CD8-positive, alpha-beta memory T cell (primary cell): ENCODE measurements at regions not wholly inside any gene's neighbourhood (a gene's known extent, or its start where the extent isn't known, plus 50 kb on each side); places are given as distances from the start of the nearest gene placed in this dataset.
A peak's percentile ranks its signal among the peaks of the same experiment; 100 is the strongest.

Source experiments
- CTCF ChIA-PET: fragments of 350-600 bp; sonication (Branson Sonifier 250); formaldehyde crosslinking; loops from one replicate; lab custom pipeline; 2021; ENCODE audit warnings: antibody characterized with exemption; lab: Charles Lee
- POLR2A ChIA-PET: fragments of 350-600 bp; sonication (Branson Sonifier 250); formaldehyde crosslinking; loops from one replicate; lab custom pipeline; 2021; ENCODE audit warnings: antibody characterized with exemption; lab: Charles Lee
- DNase-seq, 5 donors: peaks; one replicate each; pipeline versions ENCODE4 v3.0.0 to v3.0.0-alpha.2; 2020 to 2022; ENCODE audit warnings: mixed read lengths in 1 of 5
- H3K27ac ChIP-seq: one replicate; pipeline ENCODE4 v1.7.0; 2013; ENCODE audit warnings: low read depth, mild to moderate bottlenecking, low read length, moderate library complexity
- H3K27me3 ChIP-seq: 2 replicates; pipeline ENCODE4 v1.7.0; 2013; ENCODE audit warnings: low read length, mild to moderate bottlenecking; ENCODE audit not compliant: insufficient read depth, poor library complexity, severe bottlenecking
- H3K36me3 ChIP-seq: 2 replicates; pipeline ENCODE4 v1.7.0; 2013; ENCODE audit warnings: mild to moderate bottlenecking, low read length, moderate library complexity; ENCODE audit not compliant: insufficient read depth
- H3K4me1 ChIP-seq: 2 replicates; pipeline ENCODE4 v1.7.0; 2013; ENCODE audit warnings: mild to moderate bottlenecking, low read length, moderate library complexity; ENCODE audit not compliant: insufficient read depth
- H3K4me3 ChIP-seq: 2 replicates; pipeline ENCODE4 v1.7.0; 2013; ENCODE audit warnings: mild to moderate bottlenecking, low read length
- H3K9me3 ChIP-seq: 2 replicates; pipeline ENCODE4 v1.7.0; 2013; ENCODE audit warnings: mild to moderate bottlenecking, low read length
- H3K27ac Mint-ChIP-seq, 8 donors: one replicate each; pipeline ENCODE4 v1.8.0; 2020 to 2021; ENCODE audit warnings: mixed read lengths in 8 of 8, mild to moderate bottlenecking in 6 of 8, inconsistent platforms in 3 of 8, moderate library complexity in 3 of 8
- H3K27me3 Mint-ChIP-seq, 2 donors: one replicate each; pipeline ENCODE4 v1.8.0; 2020 to 2021; ENCODE audit warnings: mixed read lengths in 2 of 2, mild to moderate bottlenecking in 1 of 2, moderate library complexity in 1 of 2
- H3K36me3 Mint-ChIP-seq, 3 donors: one replicate each; pipeline ENCODE4 v1.8.0; 2020 to 2021; ENCODE audit warnings: mixed read lengths in 3 of 3, inconsistent platforms in 1 of 3, mild to moderate bottlenecking in 1 of 3
- H3K4me1 Mint-ChIP-seq, 3 donors: one replicate each; pipeline ENCODE4 v1.8.0; 2020 to 2021; ENCODE audit warnings: mixed read lengths in 3 of 3, inconsistent platforms in 1 of 3, mild to moderate bottlenecking in 1 of 3
- H3K4me3 Mint-ChIP-seq, 7 donors: one replicate each; pipeline ENCODE4 v1.8.0; 2020 to 2021; ENCODE audit warnings: mixed read lengths in 7 of 7, mild to moderate bottlenecking in 6 of 7, moderate library complexity in 4 of 7, inconsistent platforms in 2 of 7
- H3K9me3 Mint-ChIP-seq, 5 donors: one replicate each; pipeline ENCODE4 v1.8.0; 2020 to 2022; ENCODE audit warnings: mixed read lengths in 5 of 5, mild to moderate bottlenecking in 3 of 5, moderate library complexity in 2 of 5, inconsistent platforms in 1 of 5

- no peak overlapping the region for H3K4me3 ChIP-seq
- Mint-ChIP-seq H3K27ac (peak overlapping the region in 1 of 8 donors; percentile 21), H3K36me3 (no peaks in the 10 kb centered on the region), H3K4me3 (no peak overlapping the region), H3K9me3 (no peaks in the 10 kb centered on the region), H3K4me1 (no peaks in the 10 kb centered on the region), H3K27me3 (peaks cover 16 to 19% of the 10 kb centered on the region in 2 donors)
- CTCF ChIA-PET: no interaction called here
- POLR2A ChIA-PET: no interaction called here
- H3K27me3 ChIP-seq: no peaks in the 10 kb centered on the region
- H3K9me3 ChIP-seq: no peaks in the 10 kb centered on the region
- H3K27ac ChIP-seq: no peak overlapping the region
- DNase-seq: no peak
- no peaks in the 10 kb centered on the region for H3K4me1 ChIP-seq
- H3K36me3 ChIP-seq: no peaks in the 10 kb centered on the region
Measured at GRCh38 chr16:49931266-49931665, 75.4 kb upstream of the ZNF423 start.

GRCh38 chr16:49931916-49932315 lies 76.0 kb upstream of the ZNF423 start:
- peaks cover 16 to 18% of the 10 kb centered on the region in 2 donors for H3K27me3 Mint-ChIP-seq
- no peaks in the 10 kb centered on the region for H3K9me3 Mint-ChIP-seq
- Histone ChIP-seq H3K36me3 (no peaks in the 10 kb centered on the region), H3K4me3 (no peak overlapping the region), H3K9me3 (no peaks in the 10 kb centered on the region), H3K4me1 (no peaks in the 10 kb centered on the region), H3K27me3 (no peaks in the 10 kb centered on the region), H3K27ac (no peak overlapping the region)
- H3K4me3 Mint-ChIP-seq: no peak overlapping the region
- no peaks in the 10 kb centered on the region for H3K4me1 Mint-ChIP-seq
- POLR2A ChIA-PET: no interaction called here
- H3K27ac Mint-ChIP-seq: no peak overlapping the region
- no peak for DNase-seq
- CTCF ChIA-PET: no interaction called here
- no peaks in the 10 kb centered on the region for H3K36me3 Mint-ChIP-seq

- H3K27ac ChIP-seq: no peak overlapping the region
- H3K9me3 ChIP-seq: no peaks in the 10 kb centered on the region
- no peaks in the 10 kb centered on the region for H3K4me1 Mint-ChIP-seq
- H3K36me3 ChIP-seq: no peaks in the 10 kb centered on the region
- H3K9me3 Mint-ChIP-seq: no peaks in the 10 kb centered on the region
- peaks cover 18 to 19% of the 10 kb centered on the region in 2 donors for H3K27me3 Mint-ChIP-seq
- no peaks in the 10 kb centered on the region for H3K36me3 Mint-ChIP-seq
- no peak overlapping the region for H3K4me3 Mint-ChIP-seq
- H3K4me1 ChIP-seq: no peaks in the 10 kb centered on the region
- POLR2A ChIA-PET: no interaction called here
- H3K27me3 ChIP-seq: no peaks in the 10 kb centered on the region
- H3K27ac Mint-ChIP-seq: no peak overlapping the region
- no peak overlapping the region for H3K4me3 ChIP-seq
- DNase-seq: no peak
- CTCF ChIA-PET: no interaction called here
Measured at GRCh38 chr16:49932434-49932833, 76.5 kb upstream of the ZNF423 start.

- Histone ChIP-seq H3K27me3 (no peaks in the 10 kb centered on the region), H3K36me3 (no peaks in the 10 kb centered on the region), H3K4me1 (no peaks in the 10 kb centered on the region), H3K9me3 (no peaks in the 10 kb centered on the region), H3K4me3 (no peak overlapping the region), H3K27ac (no peak overlapping the region)
- POLR2A ChIA-PET: no interaction called here
- H3K9me3 Mint-ChIP-seq: peaks cover 0 to under 1% (median 0%) of the 10 kb centered on the region in 5 donors
- no peak for DNase-seq
- peak overlapping the region in 1 of 8 donors; percentile 33 for H3K27ac Mint-ChIP-seq
- CTCF ChIA-PET: no interaction called here
- no peak overlapping the region for H3K4me3 Mint-ChIP-seq
- peaks cover 19 to 22% of the 10 kb centered on the region in 2 donors for H3K27me3 Mint-ChIP-seq
- no peaks in the 10 kb centered on the region for H3K36me3 Mint-ChIP-seq
- no peaks in the 10 kb centered on the region for H3K4me1 Mint-ChIP-seq
Measured at GRCh38 chr16:49932946-49933345, 77.0 kb upstream of the ZNF423 start.

GRCh38 chr16:49936791-49937190 lies 80.9 kb upstream of the ZNF423 start:
- no peaks in the 10 kb centered on the region for H3K27me3 ChIP-seq

GRCh38 chr16:49937886-49938285 lies 82.0 kb upstream of the ZNF423 start:
- H3K4me1 Mint-ChIP-seq: no peaks in the 10 kb centered on the region
- H3K27ac ChIP-seq: no peak overlapping the region
- H3K9me3 Mint-ChIP-seq: peaks cover 0 to 4% (median 0%) of the 10 kb centered on the region in 5 donors
- no peaks in the 10 kb centered on the region for H3K27me3 ChIP-seq
- DNase-seq: no peak
- CTCF ChIA-PET: no interaction called here
- no peak overlapping the region for H3K4me3 ChIP-seq
- no peaks in the 10 kb centered on the region for H3K4me1 ChIP-seq
- H3K27ac Mint-ChIP-seq: no peak overlapping the region
- POLR2A ChIA-PET: no interaction called here
- peaks cover 12 to 18% of the 10 kb centered on the region in 2 donors for H3K27me3 Mint-ChIP-seq
- no peaks in the 10 kb centered on the region for H3K36me3 Mint-ChIP-seq
- no peaks in the 10 kb centered on the region for H3K9me3 ChIP-seq
- H3K36me3 ChIP-seq: no peaks in the 10 kb centered on the region
- no peak overlapping the region for H3K4me3 Mint-ChIP-seq

More at GRCh38 chr16:49936791-49937190, 80.9 kb upstream of the ZNF423 start:
- no peaks in the 10 kb centered on the region for H3K36me3 Mint-ChIP-seq
- H3K4me1 Mint-ChIP-seq: no peaks in the 10 kb centered on the region
- Histone ChIP-seq H3K9me3 (no peaks in the 10 kb centered on the region), H3K27ac (no peak overlapping the region), H3K36me3 (no peaks in the 10 kb centered on the region), H3K4me1 (no peaks in the 10 kb centered on the region), H3K4me3 (no peak overlapping the region)
- no peak overlapping the region for H3K27ac Mint-ChIP-seq
- DNase-seq: no peak
- ChIA-PET POLR2A (no interaction called here), CTCF (no interaction called here)
- H3K9me3 Mint-ChIP-seq: peaks cover 0 to 4% (median 0%) of the 10 kb centered on the region in 5 donors
- H3K27me3 Mint-ChIP-seq: peaks cover 14 to 17% of the 10 kb centered on the region in 2 donors
- H3K4me3 Mint-ChIP-seq: no peak overlapping the region

- ChIA-PET CTCF (no interaction called here), POLR2A (no interaction called here)
- no peak for DNase-seq
- H3K27ac ChIP-seq: no peak overlapping the region
- no peak overlapping the region for H3K27ac Mint-ChIP-seq
- H3K4me1 Mint-ChIP-seq: no peaks in the 10 kb centered on the region
- peaks cover 10 to 22% of the 10 kb centered on the region in 2 donors for H3K27me3 Mint-ChIP-seq
- no peaks in the 10 kb centered on the region for H3K4me1 ChIP-seq
- H3K36me3 ChIP-seq: no peaks in the 10 kb centered on the region
- no peaks in the 10 kb centered on the region for H3K36me3 Mint-ChIP-seq
- H3K27me3 ChIP-seq: no peaks in the 10 kb centered on the region
- no peak overlapping the region for H3K4me3 ChIP-seq
- H3K4me3 Mint-ChIP-seq: no peak overlapping the region
- H3K9me3 Mint-ChIP-seq: peaks cover 0 to 4% (median 0%) of the 10 kb centered on the region in 5 donors
- no peaks in the 10 kb centered on the region for H3K9me3 ChIP-seq
Measured at GRCh38 chr16:49939495-49939894, 83.6 kb upstream of the ZNF423 start.

- POLR2A ChIA-PET: no interaction called here
- H3K9me3 ChIP-seq: no peaks in the 10 kb centered on the region
- H3K27me3 ChIP-seq: no peaks in the 10 kb centered on the region
- no peak overlapping the region for H3K27ac Mint-ChIP-seq
- H3K27me3 Mint-ChIP-seq: peaks cover 8 to 25% of the 10 kb centered on the region in 2 donors
- CTCF ChIA-PET: no interaction called here
- no peak overlapping the region for H3K4me3 Mint-ChIP-seq
- H3K36me3 Mint-ChIP-seq: no peaks in the 10 kb centered on the region
- no peak for DNase-seq
- no peaks in the 10 kb centered on the region for H3K4me1 ChIP-seq
- H3K4me1 Mint-ChIP-seq: no peaks in the 10 kb centered on the region
- peaks cover 0 to 4% (median 0%) of the 10 kb centered on the region in 5 donors for H3K9me3 Mint-ChIP-seq
- no peak overlapping the region for H3K27ac ChIP-seq
- no peaks in the 10 kb centered on the region for H3K36me3 ChIP-seq
- no peak overlapping the region for H3K4me3 ChIP-seq
Measured at GRCh38 chr16:49940464-49941224, 84.4 kb upstream of the CNEP1R1 start.
